ENCODE measurements at regions not wholly inside any gene's neighbourhood (a gene's known extent, or its start where the extent isn't known, plus 50 kb on each side); places are given as distances from the start of the nearest gene placed in this dataset.

DNA sequence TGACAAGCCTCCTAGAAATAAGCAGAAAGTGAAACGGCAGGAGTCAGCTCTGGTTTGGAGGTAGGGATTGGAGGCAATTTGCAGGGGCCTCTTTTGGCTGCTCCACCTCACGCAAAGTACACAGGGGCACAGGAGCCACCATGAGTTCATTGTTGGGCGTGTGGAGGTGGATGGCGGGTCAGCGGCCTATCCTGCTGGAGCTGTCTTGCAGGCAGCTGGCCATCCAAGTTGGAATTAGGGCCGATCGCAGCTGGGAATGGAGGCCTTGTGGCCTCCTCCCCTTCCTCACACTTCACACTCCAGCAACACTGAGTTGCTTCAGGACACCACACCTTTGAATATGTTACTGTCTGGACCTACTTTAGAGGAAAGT lies 171.5 kb downstream of the MYCN start:
- TF ChIP-seq, protein P1, sequence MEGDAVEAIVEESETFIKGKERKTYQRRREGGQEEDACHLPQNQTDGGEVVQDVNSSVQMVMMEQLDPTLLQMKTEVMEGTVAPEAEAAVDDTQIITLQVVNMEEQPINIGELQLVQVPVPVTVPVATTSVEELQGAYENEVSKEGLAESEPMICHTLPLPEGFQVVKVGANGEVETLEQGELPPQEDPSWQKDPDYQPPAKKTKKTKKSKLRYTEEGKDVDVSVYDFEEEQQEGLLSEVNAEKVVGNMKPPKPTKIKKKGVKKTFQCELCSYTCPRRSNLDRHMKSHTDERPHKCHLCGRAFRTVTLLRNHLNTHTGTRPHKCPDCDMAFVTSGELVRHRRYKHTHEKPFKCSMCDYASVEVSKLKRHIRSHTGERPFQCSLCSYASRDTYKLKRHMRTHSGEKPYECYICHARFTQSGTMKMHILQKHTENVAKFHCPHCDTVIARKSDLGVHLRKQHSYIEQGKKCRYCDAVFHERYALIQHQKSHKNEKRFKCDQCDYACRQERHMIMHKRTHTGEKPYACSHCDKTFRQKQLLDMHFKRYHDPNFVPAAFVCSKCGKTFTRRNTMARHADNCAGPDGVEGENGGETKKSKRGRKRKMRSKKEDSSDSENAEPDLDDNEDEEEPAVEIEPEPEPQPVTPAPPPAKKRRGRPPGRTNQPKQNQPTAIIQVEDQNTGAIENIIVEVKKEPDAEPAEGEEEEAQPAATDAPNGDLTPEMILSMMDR (IDR thresholded peaks at IDR 0.05; ENCODE audit: low read length), result no peak
- no peak for TF ChIP-seq EZH2 (IDR thresholded peaks at IDR 0.05; ENCODE audit: borderline replicate concordance, low read length)
